ENCODE measurements at regions not wholly inside any gene's neighbourhood (a gene's known extent, or its start where the extent isn't known, plus 50 kb on each side); places are given as distances from the start of the nearest gene placed in this dataset.

DNA sequence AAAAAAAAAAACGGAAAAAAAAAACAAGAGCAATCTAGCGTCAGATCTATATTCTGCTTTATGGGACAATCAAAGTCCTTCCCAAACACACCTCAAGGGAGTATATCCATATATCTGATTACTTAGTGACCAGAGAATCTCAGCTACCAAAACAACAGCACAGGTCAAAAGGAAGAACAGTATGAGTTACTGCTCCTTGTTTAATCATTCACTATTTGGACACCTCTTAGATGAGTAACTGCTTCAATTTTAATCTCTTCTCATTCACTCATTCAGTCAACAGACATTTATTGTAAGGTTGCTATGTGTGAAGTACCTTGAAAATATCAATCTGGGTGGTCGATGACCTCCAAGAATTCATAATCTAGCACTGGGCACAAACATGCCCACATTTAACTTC, 193.2 kb downstream of the IRS2 start:
- no peak for DNase-seq (ENCODE audit: low read depth)

DNA sequence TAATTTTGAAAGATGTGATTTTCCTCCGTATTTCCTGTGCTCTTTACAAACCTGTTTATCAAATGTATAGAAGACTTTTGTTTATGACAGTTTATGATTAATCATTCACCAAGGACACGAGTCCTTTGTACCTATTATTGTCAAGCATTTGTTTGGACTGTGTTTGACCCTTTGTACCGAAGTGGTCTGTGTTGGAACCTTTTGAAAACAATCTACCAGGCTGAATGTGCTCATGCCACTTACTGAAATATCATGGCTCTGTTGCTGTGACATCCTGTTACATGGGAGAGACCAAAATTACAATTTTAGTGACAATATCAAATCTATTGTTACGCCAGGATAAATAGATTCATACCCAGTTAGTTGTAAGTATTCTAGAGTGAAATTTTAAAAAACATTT, 193.6 kb downstream of the IRS2 start:
- no peak for DNase-seq (ENCODE audit: low read depth)

DNA sequence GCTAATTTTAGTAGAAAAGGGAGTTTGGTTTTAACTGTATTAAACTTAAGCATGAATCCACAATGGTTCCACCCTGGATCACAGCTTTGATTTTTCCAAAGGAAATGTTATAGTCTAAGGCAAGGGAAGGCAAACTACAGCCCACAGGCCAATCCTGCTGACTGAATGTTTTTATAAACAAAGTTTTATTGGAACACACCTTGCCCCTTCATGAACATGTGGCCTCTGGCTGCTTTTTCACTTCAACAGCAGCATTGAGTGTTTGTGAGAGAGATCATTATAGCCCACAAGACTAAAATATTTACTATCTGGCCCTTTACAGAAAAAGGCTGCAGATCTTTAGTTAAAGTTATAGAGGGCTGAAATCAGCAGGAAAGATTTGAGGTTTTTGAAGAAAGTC, 198.7 kb downstream of the IRS2 start:
- no peak for DNase-seq (ENCODE audit: low read depth)

DNA sequence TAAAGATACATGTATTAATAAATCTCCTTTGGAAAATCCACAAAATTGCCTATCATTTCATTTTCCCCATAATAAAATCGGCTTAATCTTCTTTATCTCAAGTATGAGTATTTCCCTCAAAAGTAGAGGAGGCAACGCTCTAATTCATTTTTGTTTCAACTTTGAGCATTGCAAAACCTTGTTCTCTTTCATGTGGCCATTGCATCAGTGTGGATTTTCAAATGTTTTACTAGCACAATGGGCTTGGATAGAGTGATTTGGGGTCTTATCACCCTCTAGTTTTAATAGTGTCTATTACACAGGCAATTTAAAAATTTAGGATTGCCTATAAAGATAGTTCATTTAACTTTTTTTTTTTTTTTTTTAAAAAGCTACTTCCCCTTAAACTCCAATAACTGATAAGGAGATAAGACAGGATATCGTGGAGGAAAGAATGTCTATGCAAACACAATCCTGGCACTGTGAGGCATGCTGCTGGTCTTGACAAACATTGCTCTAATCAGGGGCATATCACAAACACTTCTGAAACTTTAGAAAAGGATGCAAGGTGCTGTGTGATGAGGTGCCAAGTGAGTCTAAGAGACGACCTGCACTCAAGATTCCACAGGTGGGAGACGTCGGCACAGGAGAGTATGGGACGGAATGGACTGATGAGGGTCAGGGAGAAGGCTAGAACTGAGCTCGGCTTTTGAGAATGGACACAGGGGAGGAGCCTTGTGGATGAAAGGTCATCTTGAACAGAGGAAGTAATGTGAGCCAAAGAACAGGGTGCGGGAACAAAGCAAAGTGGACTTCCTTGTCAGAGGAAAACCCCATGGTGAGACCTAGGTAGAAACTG, 199.7 kb downstream of the IRS2 start:
- DNase-seq (ENCODE audit: low read depth), result no peak

DNA sequence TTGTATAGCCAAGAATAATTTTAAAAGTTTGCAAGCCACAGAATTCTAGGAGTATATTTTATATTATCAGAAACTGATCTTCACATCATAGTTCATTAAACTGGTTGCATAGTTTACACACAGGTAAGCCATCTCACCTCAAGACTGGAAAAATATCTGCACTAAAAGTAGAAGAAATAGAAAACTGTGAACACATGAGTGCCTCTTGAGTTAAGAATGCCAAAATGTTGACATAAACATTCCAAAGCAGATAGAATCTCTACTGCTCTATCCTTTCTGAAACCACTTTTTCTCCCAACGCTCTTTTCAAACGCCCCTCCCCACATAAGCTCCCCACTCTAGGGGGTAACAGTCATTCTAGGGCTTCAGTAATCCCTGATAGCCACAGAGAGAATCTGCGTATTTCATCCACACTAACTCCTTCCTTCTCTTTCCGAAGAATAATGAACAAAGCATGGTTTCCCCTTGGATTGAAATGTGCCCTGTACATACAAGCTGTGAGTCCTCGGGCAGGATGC, 201.5 kb downstream of the IRS2 start:
- DNase-seq (ENCODE audit: low read depth), result no peak

DNA sequence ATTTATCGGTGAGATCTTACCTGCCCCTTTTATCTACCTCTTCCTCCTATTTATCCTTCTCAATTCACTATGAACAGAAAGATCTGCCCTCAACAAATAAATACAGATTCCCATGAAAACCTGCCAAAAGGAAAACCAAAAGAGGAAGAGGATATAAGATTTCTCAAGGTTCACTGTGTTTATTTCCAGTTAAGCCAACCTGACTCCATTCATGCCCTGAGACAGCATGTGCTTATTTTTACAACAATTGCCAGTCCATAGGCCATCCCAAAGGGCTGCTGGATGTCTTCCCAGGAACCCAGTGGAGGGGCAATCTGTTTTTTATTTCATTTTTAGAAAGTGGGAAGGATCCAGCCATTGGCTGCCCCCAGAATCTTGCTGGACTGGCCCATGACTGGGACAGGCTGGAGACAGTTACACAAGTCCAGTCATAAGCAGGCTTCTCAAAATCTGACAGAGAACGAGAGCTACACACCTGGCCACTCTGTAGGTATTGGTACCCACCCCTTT, 209.1 kb downstream of the IRS2 start:
- DNase-seq (ENCODE audit: low read depth), result no peak

DNA sequence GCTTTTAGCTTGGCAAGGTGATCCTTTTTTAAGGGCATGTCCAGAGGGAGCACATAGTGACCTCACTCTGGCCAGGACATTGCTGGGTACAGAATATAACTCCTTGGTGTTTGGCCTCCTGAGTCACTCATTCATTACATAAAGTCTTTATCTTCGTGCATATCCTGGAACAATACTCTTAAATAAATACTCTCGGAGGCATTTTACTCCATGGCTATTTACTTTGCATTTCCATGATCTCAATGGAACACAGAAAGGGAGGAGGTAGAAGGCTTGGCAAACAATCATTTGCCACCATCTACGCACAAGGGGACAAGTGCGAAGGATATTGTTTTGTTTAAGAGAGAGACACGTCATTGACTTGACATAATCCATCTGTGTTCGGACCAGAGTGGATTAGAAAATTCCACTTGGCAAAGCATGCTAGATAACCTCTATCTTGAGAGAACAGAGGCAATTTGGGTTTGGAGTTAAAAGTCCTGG, 210.0 kb downstream of the IRS2 start:
- no peak for DNase-seq (ENCODE audit: low read depth)

DNA sequence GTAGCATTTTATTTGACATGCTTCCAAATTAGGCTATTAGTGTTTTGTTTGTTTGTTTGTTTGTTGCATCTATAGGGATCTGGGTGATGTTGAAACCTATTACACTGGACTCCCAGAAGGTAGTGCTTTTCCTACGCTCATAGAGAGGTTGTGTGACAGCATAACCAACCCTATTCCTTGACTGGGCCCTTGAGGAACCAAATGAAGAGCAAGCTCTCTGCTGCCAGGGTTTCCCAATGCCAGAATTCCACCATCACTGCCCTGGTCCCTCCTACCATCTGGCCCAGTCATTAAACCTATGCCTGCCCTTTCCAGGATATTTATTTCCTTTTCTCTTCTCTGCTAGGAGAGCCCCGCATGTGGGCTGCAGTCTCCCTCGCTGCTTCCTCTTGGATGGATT, 210.6 kb downstream of the IRS2 start:
- no peak for DNase-seq (ENCODE audit: low read depth)

DNA sequence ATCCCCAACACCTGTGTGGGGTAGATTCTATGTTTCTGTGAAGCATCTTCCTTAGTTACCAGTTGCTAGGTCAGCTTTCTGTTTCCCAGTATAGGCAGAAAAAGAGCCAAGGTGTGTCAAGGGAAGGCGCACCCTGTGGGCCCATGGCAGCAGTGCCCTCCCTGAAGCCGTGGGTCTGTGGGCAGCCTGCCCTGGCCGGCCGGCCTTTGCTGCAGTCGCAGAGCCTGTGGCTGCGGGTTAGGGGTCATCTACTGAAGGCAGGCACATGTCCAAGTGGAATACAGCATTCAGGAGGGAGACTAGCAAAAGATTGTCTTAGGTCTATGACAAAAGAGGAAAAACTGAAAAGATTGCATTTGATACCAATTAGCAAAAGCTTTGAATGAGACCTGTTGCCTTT, 214.0 kb downstream of the IRS2 start:
- no peak for DNase-seq (ENCODE audit: low read depth)

DNA sequence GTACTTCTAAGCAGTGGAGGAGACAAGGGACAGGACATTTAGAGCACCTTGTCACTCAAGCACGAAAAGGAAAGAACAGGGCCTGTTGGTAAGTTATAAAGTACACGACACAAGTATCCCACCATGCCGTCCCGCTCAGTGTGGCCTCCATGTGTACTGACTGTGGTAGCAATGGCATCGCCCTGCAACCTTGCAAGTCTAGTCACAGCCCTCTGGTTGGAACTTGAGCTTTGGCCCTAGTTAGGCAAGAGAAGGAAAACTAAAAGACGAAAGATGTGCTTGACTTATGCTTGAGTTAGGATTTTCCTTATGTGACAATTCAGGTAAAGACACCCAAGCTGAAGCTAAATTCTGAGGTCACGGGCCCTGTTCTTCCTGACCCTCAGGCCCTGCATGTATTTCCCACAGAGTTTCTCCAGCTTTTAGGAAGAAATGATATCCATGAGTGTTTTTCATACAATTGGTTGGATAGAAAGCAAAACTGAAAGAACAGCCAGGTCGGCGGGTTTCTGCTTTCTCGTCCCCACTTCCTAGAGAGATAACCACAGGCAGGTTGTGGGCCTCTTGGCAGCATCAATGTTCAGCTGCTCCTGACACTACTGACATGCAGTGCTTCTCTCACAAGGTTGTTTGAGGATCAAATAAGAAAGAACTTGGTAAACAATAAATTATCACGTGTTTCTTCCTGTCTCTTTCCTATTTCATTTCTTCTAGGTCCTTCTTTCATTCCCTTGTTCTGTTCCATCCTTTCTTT, 216.2 kb downstream of the IRS2 start:
- DNase-seq (ENCODE audit: low read depth), result peak; percentile 3

DNA sequence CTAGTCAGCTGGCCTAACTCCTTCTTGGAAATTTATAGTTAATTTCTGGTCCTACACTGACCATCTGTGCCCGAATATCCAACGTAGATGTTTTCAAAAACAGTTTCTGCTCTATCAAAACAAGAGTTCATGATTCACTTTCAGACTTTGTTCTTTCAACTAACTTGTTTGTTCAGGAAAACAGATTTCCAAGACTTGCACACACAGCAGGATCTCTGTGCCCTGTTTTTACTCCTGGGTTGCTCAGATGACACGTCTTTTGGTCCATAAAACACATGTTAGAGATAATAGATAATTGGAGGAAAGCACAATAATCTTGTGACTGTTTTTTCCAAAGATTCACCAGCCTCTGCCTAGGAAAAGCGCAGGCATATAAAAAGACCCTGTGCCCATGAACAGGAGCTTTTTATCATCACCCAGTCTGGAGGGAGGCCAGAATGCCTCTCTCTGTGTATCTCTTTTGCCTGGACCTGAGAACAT, 218.0 kb downstream of the IRS2 start:
- no peak for DNase-seq (ENCODE audit: low read depth)

DNA sequence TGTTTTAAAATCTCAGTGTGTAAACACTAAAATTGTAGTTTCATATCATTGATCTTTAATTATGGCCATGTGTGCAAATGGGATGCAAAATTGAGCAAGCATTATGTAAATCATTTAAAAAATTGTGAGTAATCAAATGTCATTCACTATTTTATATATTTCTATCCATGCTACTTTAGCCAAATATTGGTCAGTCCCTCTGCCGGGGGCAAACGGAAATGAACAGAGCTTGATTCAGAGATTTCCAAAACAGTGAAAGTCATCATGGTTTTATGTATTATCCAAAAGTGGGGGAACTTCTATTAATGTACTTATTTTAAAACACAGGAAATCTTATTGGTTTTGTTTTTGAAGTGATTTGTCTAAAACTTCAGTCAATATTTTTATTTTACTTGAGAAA, 219.1 kb downstream of the IRS2 start:
- no peak for DNase-seq (ENCODE audit: low read depth)

DNA sequence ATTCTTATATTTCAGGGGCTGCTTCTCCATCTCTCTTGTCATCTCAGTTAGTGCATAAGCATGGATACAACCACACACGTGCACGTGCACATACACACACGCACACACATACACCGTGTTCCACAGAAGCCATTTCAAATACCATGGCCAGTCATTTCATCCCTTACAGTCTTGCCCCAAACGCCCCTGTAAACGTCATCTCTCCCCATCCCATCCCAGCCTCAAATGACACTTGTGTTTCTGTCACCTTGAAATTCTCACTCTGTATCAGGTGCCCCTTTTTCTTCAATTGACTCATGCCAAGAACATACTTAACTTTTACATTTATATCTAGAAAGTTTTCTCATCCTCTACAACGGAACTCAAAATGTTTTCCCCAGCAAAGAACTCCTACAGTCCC, 220.5 kb downstream of the IRS2 start:
- DNase-seq (ENCODE audit: low read depth), result no peak

DNA sequence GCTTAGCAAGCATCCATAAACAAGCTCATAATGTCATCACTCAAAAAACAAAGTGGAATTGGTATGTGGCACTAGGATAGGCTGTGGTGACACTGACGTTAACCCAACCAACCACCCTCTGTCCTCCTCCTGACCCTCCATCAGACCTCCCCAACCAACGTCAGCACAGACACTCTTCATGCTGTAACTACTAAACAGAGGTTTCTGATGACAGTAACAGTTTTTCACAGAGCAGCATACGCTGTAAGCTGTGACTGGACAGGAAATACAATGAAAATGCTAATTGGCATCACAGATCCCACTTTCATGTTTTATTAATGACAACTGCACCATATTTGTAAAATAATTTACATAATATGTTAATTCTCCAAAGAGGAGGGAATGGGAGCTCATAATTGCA, 238.0 kb downstream of the IRS2 start:
- no peak for DNase-seq (ENCODE audit: low read depth)

DNA sequence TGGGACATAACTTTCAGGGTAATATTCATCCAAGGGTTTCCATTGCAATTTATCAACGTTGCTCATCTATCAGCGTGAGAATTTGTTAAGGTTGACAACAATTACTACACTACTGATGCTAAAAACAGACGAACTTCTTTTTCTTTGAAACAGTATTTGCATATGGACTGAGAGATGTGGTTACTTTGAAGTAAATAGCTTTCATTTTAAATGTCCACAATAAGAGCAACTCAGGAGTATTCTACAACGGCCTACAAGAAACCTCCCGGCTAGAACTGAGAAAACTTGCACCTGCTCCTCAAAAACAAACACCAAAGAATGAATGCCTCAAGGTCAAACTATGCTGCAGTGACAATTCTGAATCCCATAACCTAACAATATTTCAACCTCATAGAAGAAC, 238.4 kb downstream of the IRS2 start:
- DNase-seq (ENCODE audit: low read depth), result no peak

DNA sequence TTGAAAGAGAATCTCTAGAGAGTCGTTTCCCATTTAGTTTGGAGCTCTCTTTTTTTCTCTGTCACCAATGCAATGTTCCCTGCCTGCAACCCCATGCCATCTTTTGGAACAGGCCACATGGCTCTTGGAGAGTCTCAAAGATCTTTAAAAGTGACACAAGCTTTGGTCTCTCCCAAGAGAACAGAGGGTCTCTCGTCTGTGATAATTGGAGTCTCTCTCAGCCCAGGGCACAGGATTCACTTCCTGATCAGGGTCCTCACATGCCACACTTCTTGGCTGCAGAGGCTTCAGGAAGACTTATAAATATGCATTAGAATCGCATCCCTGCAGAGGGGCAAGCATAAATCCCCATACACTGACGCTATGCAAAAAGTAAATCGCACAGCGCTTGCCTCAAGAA, 240.5 kb downstream of the IRS2 start:
- DNase-seq (ENCODE audit: low read depth), result no peak

DNA sequence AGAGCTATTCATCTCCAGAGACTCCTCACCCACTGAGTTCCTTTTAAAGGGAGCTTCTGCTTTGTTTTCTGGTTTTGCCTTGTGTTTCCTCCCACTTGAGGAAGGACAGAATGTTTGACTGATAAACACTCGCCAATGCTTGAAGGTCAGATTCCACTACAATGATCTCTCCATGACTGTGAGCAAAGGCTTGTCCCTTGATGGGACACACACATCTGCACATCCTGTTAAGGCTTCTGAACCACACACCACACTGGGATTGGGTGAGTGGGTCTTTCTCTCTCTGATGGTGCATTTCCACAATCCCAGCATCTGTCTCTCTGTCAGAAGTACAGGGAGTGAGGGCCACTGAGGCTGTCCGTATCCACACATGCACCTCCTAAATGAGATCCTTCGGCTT, 245.3 kb downstream of the IRS2 start:
- no peak for DNase-seq (ENCODE audit: low read depth)

DNA sequence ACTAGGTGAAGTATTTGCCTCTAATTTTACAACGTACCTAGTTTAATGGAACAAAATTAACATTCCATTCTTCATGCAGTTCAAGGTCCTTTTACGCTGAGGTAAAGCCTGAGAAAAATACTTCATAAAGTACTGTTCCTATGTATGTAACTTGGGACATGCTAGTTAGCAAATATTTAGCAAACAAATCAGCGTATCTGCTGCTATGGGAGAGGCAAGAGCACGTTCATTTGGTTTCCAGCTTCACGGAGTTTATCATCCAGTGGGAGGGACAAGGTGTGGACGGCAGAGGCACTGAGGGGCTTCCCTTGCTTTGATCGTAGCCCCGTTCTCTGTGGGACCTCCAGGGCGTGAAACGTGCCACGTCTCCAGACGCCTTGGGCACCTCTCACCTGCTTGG, 248.8 kb downstream of the IRS2 start:
- no peak for DNase-seq (ENCODE audit: low read depth)

DNA sequence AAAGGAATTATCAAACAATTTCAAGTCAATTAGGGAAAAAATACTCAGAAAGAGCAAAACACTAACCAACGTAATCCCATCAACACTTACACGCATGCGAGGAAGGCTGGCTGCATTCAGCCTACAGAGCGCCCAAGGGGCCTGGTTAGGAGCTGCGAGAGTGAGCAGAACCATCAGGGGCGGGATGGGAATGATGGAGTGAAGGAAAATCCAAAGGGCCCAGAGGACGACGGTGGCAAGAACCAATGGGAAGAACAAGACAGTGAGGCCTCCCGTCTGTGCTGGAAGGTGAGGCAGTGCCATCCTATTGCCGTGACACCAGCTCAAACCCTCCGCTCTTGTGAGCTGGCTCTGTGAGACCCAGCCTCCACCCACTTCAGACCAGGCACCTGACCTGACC, 253.0 kb downstream of the IRS2 start:
- DNase-seq (ENCODE audit: low read depth), result no peak

DNA sequence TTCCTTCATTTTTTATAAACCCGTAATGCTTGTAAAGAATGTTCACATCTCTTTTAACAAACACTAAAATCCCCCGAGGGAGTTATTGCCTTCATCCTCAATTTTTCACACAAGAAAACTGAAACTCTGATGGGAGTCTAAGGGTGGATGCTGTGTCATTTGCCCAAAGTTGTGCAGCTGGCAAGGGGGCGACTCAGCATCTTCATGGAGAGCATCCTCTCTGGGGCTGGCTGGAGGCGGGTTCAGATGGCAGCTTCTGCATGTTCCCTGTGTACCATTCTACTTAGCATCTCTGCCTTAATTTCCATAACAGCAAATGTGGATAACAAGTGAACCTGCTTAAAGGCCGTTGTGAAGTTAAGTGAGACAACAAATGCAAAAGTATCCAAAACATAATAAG, 256.4 kb downstream of the IRS2 start:
- DNase-seq (ENCODE audit: low read depth), result no peak

DNA sequence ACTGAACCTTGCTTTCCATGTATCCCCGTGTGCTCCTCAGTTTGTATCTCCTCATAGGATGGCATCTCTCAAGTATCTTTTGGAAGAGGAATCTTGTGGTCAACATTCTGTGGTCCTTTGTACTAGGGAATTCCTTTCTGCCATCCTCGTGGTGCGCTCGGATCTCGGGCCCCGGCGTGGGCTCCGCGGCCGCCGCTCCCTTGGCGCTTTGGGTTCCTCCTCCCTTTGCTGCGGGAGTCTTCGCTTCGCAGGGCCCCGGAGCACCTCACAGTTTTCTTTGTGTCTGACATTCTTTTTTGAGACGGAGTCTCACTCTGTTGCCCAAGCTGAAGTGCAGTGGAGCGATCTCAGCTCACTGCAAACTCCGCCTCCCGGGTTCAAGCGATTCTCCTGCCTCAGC, 264.7 kb downstream of the IRS2 start:
- no peak for DNase-seq (ENCODE audit: low read depth)

DNA sequence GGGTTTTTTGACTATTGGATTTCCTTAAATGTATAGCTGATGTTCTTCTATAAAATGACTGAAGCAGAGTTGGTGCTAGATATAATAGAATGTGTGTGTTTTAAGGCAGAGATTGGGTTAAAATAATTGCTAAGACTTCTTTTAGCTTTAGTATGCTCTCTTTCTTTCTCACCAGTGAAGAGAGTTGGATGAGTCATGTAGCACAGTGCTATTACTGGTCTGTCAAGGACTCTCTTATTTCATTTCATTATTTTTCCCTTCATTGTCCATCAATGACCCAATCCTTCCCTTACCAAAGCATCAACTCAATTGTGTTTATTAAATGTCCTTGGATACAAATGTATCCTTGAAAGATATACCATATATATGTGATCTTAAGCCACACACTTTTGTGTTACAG, 268.9 kb downstream of the IRS2 start:
- no peak for DNase-seq (ENCODE audit: low read depth)

DNA sequence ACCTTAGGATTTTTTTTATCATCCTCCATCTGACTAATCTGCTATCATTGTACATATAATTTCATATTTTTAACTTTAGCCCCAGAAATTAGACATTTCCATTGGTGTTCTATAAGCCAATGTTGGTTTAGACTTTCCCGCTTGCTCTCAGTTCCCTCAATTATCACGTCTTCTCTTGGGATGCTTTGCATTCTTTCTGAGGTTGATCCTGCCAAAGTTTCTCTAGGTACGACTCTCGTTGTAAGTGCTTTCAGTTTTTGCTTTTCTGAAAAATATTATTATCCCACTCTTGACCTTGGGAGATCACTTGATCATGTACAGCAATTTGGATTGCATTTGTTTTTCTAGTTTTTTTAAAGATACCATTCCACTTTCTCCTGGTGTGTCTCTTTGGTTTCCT, 270.2 kb downstream of the IRS2 start:
- DNase-seq (ENCODE audit: low read depth), result no peak
